Head of caudate nucleus (tissue), 42 donors: ENCODE measurements at regions not wholly inside any gene's neighbourhood (a gene's known extent, or its start where the extent isn't known, plus 50 kb on each side); places are given as distances from the start of the nearest gene placed in this dataset.
"Not testable (repeated sequence)": the region's sequence is repeated elsewhere in the genome, so short reads cannot be mapped to it uniquely, and the experiment has no call there.

Source experiments
- DNase-seq, 42 donors: peaks; one replicate each; pipeline versions ENCODE4 v3.0.0 to v3.0.0-alpha.2; 2020 to 2021; ENCODE audit warnings: mixed read lengths in 7 of 42
- intact Hi-C: fragments of 100-400 bp; cut with DNase I; formaldehyde crosslinking; loops from one replicate; pipeline ENCODE4 v1.15.0; 2022

GRCh38 chr10:29837586-29837985 lies 202.8 kb upstream of the SVIL start:
- DNase-seq = no peak
- intact Hi-C loops = no loop called here

- intact Hi-C loops = no loop called here
- no peak for DNase-seq
Measured at GRCh38 chr10:29836396-29836795, 201.6 kb upstream of the SVIL start.

DNA sequence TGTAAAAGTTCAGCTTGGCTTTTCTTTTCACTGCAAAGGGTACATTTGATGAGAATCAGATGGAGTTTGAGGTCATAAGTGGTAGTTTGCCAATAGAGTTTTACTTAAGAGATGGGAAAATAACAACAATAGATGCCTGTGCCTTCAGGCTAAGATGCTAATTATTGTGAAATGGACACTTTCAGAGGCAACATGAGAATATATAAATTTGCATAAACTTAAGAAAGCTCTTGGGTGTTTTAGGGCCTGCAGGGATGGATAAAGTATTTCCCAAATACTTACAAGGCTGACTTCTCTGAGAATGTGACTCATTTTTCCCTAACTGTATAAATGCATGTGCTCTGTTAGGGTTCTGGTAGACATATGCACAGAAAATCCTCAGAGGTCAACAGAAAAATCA lies 200.3 kb upstream of the SVIL start:
- no peak for DNase-seq
- intact Hi-C loops = no loop called here

DNA sequence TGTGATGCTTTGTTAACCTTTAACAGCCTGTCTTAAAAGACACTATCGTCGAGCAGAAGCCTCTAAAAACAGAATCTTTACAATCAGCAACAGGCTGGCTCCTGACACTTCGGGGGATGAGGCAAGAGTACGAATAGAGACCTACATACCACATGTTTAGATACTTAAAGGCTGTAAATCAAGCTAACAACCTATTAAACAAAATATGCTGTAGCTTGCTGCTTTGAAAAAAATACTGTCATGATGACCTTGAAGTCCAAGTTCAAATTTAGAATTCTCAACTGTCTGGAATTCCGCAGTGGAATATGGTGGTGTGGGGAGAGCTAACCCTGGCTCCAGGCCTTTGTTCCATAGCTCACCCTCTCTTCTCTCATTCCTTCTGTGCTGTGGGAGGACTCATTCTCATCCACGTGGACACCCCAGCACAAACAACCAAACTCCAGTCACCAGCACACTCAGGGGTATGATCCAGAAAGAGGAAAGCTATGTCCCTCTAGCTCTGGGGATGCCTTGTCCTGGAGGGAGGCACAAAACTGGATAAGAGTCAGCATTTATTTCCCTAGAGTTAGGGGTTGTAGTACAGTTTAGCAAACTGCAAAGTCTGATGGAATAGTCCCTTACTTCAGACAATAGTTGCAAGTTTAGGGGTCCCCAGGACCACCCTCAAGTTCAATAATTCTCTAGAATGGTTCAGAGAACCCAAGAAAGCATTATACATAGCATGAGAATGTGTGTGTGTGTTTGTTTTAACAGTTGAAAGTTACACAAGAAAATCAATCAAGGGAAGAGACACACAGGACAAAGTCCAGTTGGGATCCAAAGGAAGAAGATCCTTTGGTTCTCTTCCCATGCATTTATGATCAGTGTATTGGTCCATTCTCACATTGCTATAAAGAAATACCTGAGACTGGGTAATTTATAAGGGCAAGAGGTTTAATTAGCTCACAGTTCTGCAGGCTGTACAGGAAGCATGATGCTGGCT lies 196.1 kb upstream of the SVIL start:
- no peak for DNase-seq
- intact Hi-C loops = no loop called here

DNA sequence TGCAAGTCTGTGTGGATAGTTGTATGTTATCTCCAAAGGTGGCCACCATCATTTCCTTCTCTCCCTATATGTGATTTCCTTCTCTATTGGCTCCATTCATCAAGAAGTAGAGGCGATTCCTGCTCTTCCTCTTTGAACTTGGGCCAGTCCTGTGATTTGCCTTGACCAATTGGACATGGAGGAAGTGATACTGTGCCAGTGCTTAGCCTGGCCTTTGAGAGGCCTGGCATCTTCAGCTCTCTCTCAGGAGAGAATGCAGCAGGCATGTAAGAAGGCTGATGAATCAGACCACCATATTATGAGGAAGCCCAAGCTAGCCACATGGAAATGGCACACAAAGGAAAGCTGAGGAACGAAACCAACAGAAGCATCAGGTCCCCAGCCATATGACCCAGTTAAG lies 195.0 kb upstream of the SVIL start:
- intact Hi-C loops = no loop called here

GRCh38 chr10:29828956-29829355 lies 194.2 kb upstream of the SVIL start:
- DNase-seq = no peak
- intact Hi-C loops = no loop called here

More for the DNA sequence above, 195.0 kb upstream of the SVIL start:
- no peak for DNase-seq

GRCh38 chr10:29828440-29828894 lies 193.7 kb upstream of the SVIL start:
- intact Hi-C loops = no loop called here
- DNase-seq = no peak

DNA sequence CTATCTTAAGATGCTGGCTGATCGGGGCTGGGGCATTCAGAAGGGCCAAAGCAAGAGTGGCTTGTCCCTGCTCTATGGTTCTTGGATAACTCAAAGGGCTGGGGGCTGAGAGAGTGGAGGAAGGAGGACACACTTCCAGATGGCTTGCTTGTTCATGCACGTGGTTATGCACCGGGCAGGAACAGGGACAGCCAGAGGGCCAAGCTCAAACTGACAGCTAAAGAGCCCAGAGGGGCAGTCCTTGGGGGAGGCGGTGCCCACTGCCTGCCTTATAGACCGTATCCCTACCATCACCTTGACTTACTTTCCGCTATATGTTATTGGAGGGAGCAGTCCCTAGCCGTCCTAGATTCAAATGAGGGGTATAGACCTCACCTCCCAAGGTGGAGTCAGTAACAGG lies 192.7 kb upstream of the SVIL start:
- intact Hi-C loops = no loop called here
- DNase-seq = no peak

DNA sequence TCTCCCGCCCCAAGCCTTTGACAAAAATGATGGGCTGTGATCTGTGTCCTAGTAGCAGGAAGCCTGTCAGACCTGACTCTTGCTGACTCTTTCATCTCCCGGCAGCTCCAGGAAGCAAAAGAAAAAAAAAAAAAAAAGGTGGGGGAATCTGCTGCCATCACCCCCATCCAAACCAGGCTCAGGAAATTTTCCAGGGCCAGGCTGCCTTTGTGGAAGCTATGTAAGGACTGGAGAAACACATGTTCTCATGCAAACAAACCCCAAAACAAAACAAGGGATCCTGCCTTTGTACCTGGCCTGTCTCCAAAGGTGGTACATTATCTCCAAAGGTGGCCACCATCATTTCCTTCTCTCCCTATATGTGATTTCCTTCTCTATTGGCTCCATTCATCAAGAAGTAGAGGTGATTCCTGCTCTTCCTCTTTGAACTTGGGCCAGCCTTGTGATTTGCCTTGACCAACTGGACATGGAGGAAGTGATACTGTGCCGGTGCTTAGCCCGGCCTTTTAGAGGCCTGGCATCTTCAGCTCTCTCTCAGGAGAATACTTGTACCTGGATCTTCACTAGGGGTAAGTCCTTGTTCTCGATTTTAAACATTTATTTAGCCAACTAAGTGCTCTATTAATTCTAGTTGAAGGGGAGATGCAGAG lies 192.2 kb upstream of the SVIL start:
- DNase-seq = no peak
- intact Hi-C loops = no loop called here

DNA sequence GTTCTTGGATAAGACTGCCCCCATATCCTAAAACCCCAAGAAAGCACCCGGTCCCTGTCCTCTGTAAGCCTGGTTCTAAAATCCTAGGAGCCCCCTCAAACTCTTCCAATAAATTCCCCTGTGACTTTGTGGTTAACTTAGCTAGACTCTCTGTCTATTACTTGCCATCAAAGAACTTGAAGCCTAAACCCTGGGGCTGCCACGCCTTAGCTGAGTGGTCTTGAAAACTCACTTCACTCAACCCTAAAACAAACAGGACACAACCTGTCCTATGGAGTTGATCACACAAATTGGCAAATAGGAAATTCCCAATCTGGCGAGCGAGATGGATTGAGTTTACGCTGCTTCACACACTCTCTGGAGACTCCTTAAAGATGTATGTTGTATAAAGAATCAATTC lies 191.4 kb upstream of the SVIL start:
- DNase-seq = no peak
- intact Hi-C loops = no loop called here

GRCh38 chr10:29823553-29824080 lies 188.8 kb upstream of the SVIL start:
- intact Hi-C loops = no loop called here
- DNase-seq = no peak

GRCh38 chr10:29820890-29821461 lies 186.2 kb upstream of the SVIL start:
- DNase-seq = peak in 16 of 42 donors; percentile 3 to 43 (median 18)

GRCh38 chr10:29816801-29817558 lies 182.2 kb upstream of the SVIL start:
- intact Hi-C loops = no loop called here
- peak in 39 of 42 donors; percentile 24 to 87 (median 59) for DNase-seq

More at GRCh38 chr10:29820890-29821461, 186.2 kb upstream of the SVIL start:
- intact Hi-C loops = no loop called here

- DNase-seq = no peak
- intact Hi-C loops = no loop called here
Measured at GRCh38 chr10:29815572-29815971, 180.8 kb upstream of the SVIL start.

DNA sequence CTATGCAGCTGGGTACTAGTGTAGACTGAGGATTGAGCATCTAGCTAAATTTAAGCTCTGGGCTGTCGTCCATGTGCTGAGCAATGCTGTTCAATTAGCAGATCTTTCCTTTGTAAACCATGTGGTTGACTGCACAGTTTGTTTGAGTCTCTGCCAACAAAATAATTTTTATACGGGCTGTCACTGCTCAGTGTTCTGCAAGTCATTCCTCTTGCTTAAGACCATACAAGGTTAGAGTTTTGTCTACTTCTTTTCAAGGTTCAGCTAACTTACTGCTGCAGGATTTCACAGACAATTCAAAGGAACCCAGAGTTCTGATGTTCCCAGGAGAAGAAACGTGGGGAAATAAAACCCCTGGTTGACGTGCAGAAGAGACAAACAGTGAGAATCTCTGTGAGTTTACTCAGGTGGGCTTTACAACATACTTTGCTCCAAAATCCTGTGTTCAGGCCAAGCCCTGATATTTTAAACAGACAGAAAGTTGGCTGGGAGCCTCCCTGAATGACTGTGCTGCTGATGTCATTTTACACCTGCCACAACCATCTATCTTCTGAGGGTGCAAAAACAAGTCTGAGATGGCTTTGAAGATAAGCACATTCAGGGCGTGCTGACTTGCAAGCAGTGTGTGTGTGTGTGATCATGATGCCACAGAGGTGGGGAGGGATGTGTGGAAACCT lies 177.1 kb upstream of the SVIL start:
- intact Hi-C loops = no loop called here
- DNase-seq = peak in 23 of 42 donors; percentile 2 to 71 (median 26)

GRCh38 chr10:29810816-29811215 lies 176.0 kb upstream of the SVIL start:
- intact Hi-C loops = no loop called here
- DNase-seq = no peak

- DNase-seq, intact Hi-C loops: not testable (repeated sequence)
Measured at GRCh38 chr10:29810231-29810630, 175.5 kb upstream of the SVIL start.

DNA sequence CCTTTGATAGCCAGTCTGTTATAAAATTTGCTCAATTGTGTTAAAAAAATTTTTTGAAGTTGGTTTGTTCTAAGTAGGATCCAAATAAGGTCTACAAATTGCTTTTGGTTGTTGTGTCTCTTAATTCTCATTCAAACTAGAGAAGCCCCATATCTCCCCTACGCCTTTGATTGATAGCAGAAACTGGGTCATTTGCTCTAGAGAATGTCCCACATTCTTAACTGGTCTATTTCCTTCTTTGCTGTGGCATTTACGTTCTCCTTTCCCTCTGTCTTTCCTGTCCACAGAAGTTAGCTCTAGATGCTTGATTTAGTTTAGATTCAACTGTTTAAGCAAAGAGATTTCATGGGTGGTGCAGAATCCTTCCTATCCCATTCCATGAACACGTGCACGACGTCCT lies 174.6 kb upstream of the SVIL start:
- intact Hi-C loops = no loop called here

More for the DNA sequence above, 174.6 kb upstream of the SVIL start:
- no peak for DNase-seq
